Germinal center (tissue), 1 donor: ENCODE measurements at regions not wholly inside any gene's neighbourhood (a gene's known extent, or its start where the extent isn't known, plus 50 kb on each side); places are given as distances from the start of the nearest gene placed in this dataset.

Source experiments
- DNase-seq: peaks from one replicate; pipeline ENCODE4 v3.0.0; 2012; ENCODE audit warnings: mixed read lengths, low spot score

- no peak for DNase-seq
These were observed 521.5 kb upstream of the ZFHX3 start for GRCh38 chr16:73569266-73569980.

GRCh38 chr16:73568769-73569168 lies 520.8 kb upstream of the ZFHX3 start:
- DNase-seq: no peak

- no peak for DNase-seq
These were observed 518.0 kb upstream of the ZFHX3 start for GRCh38 chr16:73565925-73566324.

GRCh38 chr16:73565263-73565662 lies 517.3 kb upstream of the ZFHX3 start:
- DNase-seq: no peak

- DNase-seq: no peak
These were observed 515.8 kb upstream of the ZFHX3 start for GRCh38 chr16:73563709-73564108.

GRCh38 chr16:73560497-73560896 lies 512.6 kb upstream of the ZFHX3 start:
- DNase-seq: no peak

- DNase-seq: no peak
These were observed 510.3 kb upstream of the ZFHX3 start for GRCh38 chr16:73558219-73558618.

GRCh38 chr16:73553941-73554660 lies 506.2 kb upstream of the ZFHX3 start:
- DNase-seq: no peak

GRCh38 chr16:73549984-73550631 lies 502.2 kb upstream of the ZFHX3 start:
- no peak for DNase-seq

- DNase-seq: no peak
These were observed 499.9 kb upstream of the ZFHX3 start for GRCh38 chr16:73547552-73548403.

GRCh38 chr16:73546341-73546845 lies 498.5 kb upstream of the ZFHX3 start:
- no peak for DNase-seq

- no peak for DNase-seq
These were observed 497.8 kb upstream of the ZFHX3 start for GRCh38 chr16:73545755-73546154.

- DNase-seq: no peak
These were observed 497.4 kb upstream of the ZFHX3 start for GRCh38 chr16:73545290-73545689.

- DNase-seq: no peak
These were observed 496.9 kb upstream of the ZFHX3 start for GRCh38 chr16:73544826-73545225.

GRCh38 chr16:73543970-73544599 lies 496.2 kb upstream of the ZFHX3 start:
- no peak for DNase-seq

- no peak for DNase-seq
These were observed 495.5 kb upstream of the ZFHX3 start for GRCh38 chr16:73543331-73543969.

GRCh38 chr16:73542885-73543284 lies 495.0 kb upstream of the ZFHX3 start:
- no peak for DNase-seq

GRCh38 chr16:73537921-73538320 lies 490.0 kb upstream of the ZFHX3 start:
- no peak for DNase-seq

GRCh38 chr16:73536931-73537330 lies 489.0 kb upstream of the ZFHX3 start:
- no peak for DNase-seq

GRCh38 chr16:73531021-73531420 lies 483.1 kb upstream of the ZFHX3 start:
- no peak for DNase-seq

GRCh38 chr16:73530529-73530928 lies 482.6 kb upstream of the ZFHX3 start:
- DNase-seq: no peak
